ENCODE measurements at regions not wholly inside any gene's neighbourhood (a gene's known extent, or its start where the extent isn't known, plus 50 kb on each side); places are given as distances from the start of the nearest gene placed in this dataset.
A peak's percentile ranks its signal among the peaks of the same experiment; 100 is the strongest.

DNA sequence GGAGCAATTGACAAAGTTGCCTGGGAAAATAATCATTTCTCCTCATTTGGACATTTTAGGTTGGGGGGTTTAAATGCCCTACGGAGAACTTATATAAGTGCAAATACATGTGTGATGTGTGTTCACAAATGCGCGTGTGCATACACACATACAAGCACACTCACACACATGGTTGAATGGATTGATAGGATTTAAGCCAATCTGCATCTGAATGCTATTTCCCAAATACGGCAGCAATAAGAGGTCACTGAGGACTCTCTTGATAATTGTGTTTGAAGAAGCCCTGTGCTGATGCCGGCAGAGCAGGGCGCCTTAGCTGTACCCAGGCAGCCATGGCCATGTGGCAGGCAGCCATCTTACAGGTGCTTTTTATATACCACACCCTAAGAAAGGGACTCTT lies 165.3 kb upstream of the LEF1 start:
- no peak for DNase-seq (ENCODE audit: low spot score)

DNA sequence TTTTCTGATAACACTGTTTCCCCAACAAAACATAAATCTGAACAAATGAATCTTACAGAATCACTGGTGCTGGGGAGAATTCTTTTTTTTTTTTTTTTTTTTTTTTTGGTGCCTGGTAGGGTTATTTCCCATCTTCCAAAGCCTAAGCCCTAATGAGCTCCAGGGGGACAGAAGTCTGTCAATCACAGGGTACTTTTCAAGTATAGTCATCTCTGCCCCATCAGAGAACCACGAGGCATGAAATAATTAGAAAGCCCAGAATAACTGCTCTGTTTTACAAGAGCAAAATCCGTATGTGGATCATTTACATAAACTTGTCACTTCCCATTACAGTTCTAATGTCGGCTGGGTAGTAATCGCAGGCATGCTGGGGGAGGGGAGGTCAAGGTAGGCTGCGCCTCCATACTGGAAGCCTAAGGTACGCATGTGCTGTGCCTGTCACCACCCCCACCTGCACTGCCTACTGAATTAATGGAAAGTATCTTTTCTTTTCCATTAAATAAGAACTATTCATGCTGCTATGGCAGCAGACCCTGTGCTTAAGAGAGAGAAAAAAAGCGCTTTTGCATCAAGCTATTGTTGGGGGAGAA lies 164.7 kb upstream of the LEF1 start:
- DNase-seq (ENCODE audit: low spot score), result no peak

DNA sequence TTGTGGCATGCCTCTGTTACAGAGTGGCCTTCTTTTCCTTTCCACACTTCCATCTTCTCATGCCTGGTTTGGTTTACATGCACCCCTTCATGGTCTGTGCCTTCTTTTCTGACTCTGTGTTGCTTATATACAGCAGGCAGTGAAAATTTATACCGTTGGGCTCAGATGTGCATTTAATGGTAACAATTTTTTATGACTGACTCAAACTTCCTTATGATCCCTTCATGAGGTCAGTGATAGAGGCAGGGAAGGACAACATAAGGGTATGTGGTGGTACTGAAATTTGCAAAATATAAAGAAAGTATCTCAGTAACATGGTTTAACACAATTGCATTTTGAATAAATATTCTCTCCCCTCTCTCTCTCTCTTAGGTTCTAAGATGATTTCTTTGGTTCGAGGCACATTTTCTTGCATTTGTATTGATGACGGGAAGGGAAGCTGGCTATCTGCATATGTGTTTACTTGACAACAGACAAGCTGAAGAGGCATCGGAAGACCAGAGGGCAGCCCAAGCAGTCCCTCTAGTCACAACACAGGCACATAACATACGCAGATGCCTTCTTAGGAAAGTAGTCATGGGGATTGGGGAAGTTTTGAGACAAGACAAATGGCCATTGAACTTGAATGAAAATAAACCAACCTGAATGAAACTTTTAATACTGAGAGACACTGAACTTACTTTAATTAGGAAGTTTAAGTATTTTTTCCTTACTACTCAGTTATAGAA lies 163.3 kb upstream of the LEF1 start:
- DNase-seq (ENCODE audit: low spot score), result no peak

GRCh38 chr4:108328383-108328732 lies 159.6 kb upstream of the LEF1 start:
- DNase-seq (ENCODE audit: low spot score), result no peak

GRCh38 chr4:108327642-108328382 lies 159.1 kb upstream of the LEF1 start:
- DNase-seq (ENCODE audit: low spot score), result no peak

- DNase-seq (ENCODE audit: low spot score), result no peak
Measured at GRCh38 chr4:108325561-108325960, 156.8 kb upstream of the LEF1 start.

DNA sequence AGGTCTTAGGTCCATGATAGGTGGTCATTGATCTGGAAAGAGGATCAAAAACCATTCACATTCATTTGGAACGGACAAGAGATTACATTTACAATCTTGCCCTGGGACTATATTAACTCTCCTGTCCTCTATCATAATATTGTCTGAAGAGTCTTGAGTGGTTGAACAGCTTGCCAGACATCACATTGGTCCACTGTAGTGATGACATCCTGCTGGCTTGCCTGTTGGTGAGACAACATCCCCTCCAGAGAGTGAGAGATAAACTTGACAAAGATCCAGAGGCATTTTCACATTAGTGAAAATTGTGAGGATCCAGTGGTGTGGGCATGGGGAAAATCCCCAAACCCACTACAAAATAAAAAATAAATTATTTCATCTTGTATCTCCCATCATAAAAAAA lies 155.7 kb upstream of the LEF1 start:
- DNase-seq (ENCODE audit: low spot score), result no peak

GRCh38 chr4:108322497-108322896 lies 153.8 kb upstream of the LEF1 start:
- no peak for DNase-seq (ENCODE audit: low spot score)

GRCh38 chr4:108320061-108320460 lies 151.3 kb upstream of the LEF1 start:
- no peak for DNase-seq (ENCODE audit: low spot score)

GRCh38 chr4:108317377-108317776 lies 148.6 kb upstream of the LEF1 start:
- no peak for DNase-seq (ENCODE audit: low spot score)

- no peak for DNase-seq (ENCODE audit: low spot score)
Measured at GRCh38 chr4:108315694-108316093, 147.0 kb upstream of the LEF1 start.

DNA sequence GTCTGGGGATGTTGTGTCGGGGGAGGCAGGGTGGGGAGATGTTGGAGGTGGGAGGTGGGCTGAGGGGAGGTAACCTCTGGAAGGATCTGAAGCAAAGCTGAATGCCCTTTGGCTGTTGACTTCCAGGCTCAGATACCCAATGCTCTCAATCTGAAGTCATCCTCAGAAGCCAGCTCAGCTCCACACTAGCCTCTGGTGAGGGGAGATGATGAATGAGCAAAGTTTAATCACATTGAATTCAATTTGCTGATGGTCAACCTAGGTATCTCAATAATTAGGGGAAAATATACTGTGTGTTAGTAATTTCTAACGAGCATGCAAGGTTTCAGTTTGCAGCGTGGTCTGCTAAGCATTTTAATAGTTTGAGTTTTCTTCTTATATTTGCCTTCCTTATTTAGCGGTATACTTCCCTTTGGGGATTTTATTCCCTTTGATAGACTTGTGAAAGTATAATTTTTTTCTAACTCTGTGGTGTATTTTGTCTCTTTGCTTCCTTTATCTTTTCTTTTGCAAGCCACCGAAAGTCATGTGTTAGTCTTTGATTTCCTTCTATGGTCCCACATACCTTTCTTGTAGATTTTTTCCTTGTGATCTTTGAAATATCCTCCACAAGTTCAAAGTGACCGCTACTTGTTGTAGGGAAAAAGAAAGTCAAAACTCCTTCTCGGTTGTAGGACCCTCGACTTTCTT lies 146.3 kb upstream of the LEF1 start:
- no peak for DNase-seq (ENCODE audit: low spot score)

- DNase-seq (ENCODE audit: low spot score), result no peak
Measured at GRCh38 chr4:108313546-108314339, 145.0 kb upstream of the LEF1 start.

GRCh38 chr4:108311313-108311712 lies 142.6 kb upstream of the LEF1 start:
- DNase-seq (ENCODE audit: low spot score), result no peak

GRCh38 chr4:108303488-108304177 lies 134.9 kb upstream of the LEF1 start:
- DNase-seq (ENCODE audit: low spot score), result peak; percentile 47

DNA sequence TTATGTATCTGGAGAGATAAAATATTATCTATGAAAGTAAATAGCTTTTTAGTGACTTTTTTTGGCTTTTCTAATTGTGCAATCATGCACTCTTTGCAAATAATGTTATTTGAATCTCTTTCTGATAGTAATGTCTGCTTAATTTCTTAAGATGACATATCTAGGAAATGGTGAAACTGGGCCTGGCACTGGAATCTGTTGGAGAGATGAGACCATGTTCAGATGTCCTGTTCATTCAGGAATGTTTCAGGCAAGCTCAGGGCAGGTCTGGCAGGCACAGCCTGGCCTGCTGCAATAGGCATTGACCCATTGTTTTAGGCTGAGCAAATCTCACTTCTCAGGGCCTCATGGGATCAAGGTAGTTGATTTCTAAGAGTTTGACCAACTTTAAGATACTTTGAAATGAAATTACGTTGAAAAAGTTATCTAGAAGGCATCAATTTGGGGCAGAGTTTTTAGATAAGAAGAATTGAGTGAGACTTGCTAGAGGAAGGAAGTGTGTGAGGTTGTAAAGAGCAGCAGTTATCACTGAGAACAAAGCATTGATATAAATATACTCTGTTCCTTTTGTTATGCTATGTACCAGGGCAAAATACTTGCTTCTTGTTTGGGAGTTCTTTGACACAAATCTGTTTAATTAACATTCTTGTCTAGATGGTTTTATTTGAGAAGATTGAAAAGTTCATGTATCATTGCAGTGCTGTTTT lies 133.0 kb upstream of the LEF1 start:
- peak; percentile 65 for DNase-seq (ENCODE audit: low spot score)

DNA sequence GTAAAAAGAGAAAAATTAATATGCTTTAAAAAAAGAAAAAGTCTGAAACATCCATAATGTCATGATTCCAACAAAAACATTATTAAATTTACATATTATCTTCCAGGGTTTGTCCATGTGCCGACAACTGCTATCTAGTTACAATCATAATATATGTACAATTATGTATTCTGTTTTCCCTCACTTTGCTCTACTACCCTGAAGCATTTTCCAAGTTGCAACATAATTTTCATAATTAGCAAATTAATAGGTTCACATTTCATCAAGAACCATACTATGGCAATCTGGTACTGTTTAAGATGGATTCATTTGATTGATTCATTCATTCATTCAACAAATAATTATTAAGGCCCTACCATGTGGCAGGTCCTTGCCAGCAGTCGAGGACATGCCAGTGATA lies 128.9 kb upstream of the LEF1 start:
- no peak for DNase-seq (ENCODE audit: low spot score)

GRCh38 chr4:108292229-108292628 lies 123.5 kb upstream of the LEF1 start:
- DNase-seq (ENCODE audit: low spot score), result no peak

DNA sequence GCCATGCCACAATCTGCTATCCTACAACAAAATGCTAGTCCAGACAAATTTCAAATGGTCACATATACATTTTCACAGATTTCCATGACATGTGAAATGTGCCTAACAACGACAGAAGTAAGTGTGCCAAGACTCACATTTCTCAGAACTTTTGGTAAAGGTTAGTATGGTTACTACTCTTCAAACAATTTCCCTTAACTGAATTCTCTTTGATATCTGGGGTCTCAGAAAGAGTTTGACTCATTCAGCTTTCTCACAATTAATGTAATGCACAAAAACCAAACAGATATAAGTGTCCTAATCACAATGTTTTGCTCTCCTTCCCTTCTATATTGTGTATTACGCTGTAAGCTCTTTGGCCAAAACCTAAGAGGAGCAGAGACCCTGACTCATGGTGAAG lies 122.4 kb upstream of the LEF1 start:
- DNase-seq (ENCODE audit: low spot score), result no peak

DNA sequence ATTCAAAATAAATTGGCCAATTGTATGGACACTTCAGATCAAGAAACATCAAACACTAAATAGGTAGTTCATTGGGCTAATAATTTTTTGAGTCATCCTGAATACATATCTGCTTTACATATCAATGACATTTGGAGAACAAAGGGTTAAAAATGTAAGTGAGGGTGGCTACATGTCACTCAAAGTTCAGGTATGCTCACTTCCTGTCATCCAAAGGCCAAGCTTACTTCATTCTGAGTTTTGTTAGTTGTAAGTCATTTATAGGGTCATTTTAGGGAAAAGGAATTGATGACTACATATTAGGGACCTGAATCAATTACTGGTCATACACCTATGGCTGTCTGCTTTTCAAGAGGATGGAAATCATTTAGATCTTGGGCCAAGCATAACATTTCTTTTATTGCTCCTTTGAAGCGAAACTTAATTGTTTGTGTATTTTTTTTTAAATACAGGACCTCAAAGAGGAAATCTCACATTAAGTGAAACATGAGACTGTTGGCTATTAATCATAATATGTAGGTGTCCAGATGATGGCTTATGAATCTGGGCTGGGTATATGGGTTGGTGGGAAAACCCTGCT lies 119.2 kb upstream of the LEF1 start:
- no peak for DNase-seq (ENCODE audit: low spot score)
